Stimulated activated naive CD8-positive, alpha-beta T cell treated with anti-CD3 and anti-CD28 coated beads, Interleukin-15, Interleukin-2, amounts not matched to agents 100 ng/mL and 50 ng/mL, for 24 hours (primary cell): ENCODE measurements at regions not wholly inside any gene's neighbourhood (a gene's known extent, or its start where the extent isn't known, plus 50 kb on each side); places are given as distances from the start of the nearest gene placed in this dataset.

ENCODE experiments used
- H3K27ac Mint-ChIP-seq: one replicate; pipeline ENCODE4 v1.8.0; 2021; ENCODE audit warnings: mild to moderate bottlenecking, mixed read lengths
- H3K27me3 Mint-ChIP-seq: one replicate; pipeline ENCODE4 v1.8.0; 2021; ENCODE audit warnings: mixed read lengths
- H3K36me3 Mint-ChIP-seq: one replicate; pipeline ENCODE4 v1.8.0; 2021; ENCODE audit warnings: low read depth, mixed read lengths
- H3K4me1 Mint-ChIP-seq: one replicate; pipeline ENCODE4 v1.8.0; 2021; ENCODE audit warnings: low read depth, mixed read lengths
- H3K4me3 Mint-ChIP-seq: one replicate; pipeline ENCODE4 v1.8.0; 2021; ENCODE audit warnings: mild to moderate bottlenecking, mixed read lengths
- H3K9me3 Mint-ChIP-seq: one replicate; pipeline ENCODE4 v1.8.0; 2021; ENCODE audit warnings: mixed read lengths

DNA sequence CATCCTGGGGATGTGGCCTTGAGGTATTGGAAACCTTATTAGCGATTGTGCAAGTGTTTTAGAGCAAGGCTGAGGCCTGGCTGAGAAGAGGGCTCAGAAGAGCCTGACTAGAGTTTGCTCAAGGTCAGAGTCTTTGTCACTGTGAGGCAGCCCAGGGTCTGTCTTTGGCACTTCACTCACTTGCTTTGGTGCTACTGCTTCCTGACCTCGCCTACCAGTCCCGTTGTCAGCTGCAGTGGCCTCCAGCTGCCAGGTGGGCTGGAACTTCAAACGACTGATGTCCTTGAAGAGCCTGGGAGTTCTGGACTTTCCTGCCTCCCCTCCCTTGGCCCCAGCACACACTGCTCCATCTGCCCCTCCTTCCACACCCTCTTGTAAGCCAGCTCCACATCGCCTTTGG is 228.0 kb downstream of the SNX18 start:
- H3K27ac Mint-ChIP-seq, result no peak overlapping the region
- peaks cover 20% of the 10 kb centered on the region for H3K4me1 Mint-ChIP-seq
- no peaks in the 10 kb centered on the region for H3K9me3 Mint-ChIP-seq
- H3K27me3 Mint-ChIP-seq, result no peaks in the 10 kb centered on the region
- no peak overlapping the region for H3K4me3 Mint-ChIP-seq
- no peaks in the 10 kb centered on the region for H3K36me3 Mint-ChIP-seq

DNA sequence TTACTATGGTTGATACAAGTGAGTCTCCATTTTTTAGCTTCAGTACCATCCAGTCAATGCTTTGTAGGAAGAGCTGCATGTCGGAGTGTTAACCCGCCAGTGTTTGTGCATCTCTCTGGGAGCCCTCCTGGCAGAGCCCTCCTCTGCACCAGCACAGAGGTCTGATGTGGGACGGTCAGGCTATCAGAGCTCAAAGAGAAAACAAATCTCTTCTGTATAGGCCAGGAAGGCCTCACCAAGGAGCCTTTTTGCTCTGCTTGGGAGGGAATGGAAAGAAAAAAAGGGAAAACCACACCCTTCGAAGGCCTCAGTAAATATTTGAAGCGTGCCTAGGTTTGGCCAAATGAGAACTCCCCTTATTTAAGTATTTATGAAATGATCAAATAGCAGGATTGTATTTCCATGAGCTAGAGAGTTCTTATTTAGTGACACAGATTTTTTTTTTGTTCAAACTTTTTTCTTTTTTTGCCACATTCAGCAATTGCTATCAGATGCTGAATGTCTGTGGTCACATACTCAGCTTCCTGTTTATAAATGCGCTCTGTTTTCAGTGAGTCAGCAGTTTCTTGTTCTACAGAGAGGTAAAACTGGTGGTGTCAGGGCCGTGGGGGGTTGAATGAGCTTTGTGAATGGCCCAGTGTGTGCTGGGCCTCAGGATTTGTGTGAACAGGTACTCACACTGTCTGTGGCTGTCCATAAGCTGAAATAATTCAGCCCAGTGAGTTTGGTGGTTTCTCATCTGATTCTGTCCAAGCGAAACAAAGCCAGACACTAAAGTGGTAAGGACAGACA is 226.6 kb downstream of the SNX18 start:
- Mint-ChIP-seq H3K27me3 (no peaks in the 10 kb centered on the region), H3K36me3 (no peaks in the 10 kb centered on the region), H3K9me3 (no peaks in the 10 kb centered on the region), H3K4me1 (peaks cover 20% of the 10 kb centered on the region), H3K27ac (peak overlapping the region; percentile 77), H3K4me3 (no peak overlapping the region)

DNA sequence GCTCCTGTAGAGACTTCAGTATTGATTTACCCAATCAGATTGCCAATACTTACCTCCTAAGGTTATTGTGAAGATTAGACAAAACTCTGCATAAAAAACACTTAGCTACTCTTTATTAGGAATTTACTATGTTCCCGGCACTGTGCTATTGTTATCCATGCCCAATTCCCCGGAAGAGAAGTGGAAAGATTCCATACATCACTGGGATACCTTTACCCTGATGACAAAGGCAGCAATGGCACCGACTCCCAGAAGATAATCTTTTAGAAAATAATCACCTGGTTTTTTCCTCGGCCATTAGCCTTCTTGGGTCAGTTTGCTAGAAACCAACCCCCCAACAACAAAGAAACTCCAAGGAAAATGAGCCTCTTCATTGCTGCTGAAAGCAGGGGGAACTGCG is 226.0 kb downstream of the SNX18 start:
- H3K36me3 Mint-ChIP-seq, result no peaks in the 10 kb centered on the region
- H3K27ac Mint-ChIP-seq, result no peak overlapping the region
- H3K9me3 Mint-ChIP-seq, result no peaks in the 10 kb centered on the region
- H3K27me3 Mint-ChIP-seq, result no peaks in the 10 kb centered on the region
- H3K4me3 Mint-ChIP-seq, result no peak overlapping the region
- peaks cover 20% of the 10 kb centered on the region for H3K4me1 Mint-ChIP-seq

DNA sequence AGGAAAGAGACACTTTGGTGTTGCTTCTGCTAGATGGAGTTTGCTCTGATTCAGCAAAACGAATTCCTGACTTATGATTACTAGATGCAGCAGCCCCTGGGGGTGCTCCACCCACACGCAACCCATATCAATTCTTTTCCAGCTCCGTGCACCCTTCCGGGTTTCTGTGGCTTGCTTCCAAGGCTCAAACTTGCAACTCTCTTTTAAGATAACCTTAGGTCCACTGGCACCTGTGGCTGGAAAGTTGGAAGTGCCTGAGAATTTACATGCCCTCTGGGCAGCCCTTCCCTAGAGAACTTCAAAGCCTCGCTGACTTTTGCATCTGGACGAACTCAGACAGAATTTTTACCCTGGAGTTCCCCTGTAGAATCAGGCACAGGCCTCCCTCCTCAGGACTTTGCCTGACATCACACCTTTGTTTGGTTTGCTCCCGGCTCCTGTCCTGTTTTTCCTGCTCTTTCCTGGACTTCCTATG is 224.9 kb downstream of the SNX18 start:
- Mint-ChIP-seq H3K27me3 (no peaks in the 10 kb centered on the region), H3K27ac (no peak overlapping the region), H3K9me3 (no peaks in the 10 kb centered on the region), H3K4me3 (no peak overlapping the region), H3K36me3 (no peaks in the 10 kb centered on the region), H3K4me1 (peaks cover 20% of the 10 kb centered on the region)

DNA sequence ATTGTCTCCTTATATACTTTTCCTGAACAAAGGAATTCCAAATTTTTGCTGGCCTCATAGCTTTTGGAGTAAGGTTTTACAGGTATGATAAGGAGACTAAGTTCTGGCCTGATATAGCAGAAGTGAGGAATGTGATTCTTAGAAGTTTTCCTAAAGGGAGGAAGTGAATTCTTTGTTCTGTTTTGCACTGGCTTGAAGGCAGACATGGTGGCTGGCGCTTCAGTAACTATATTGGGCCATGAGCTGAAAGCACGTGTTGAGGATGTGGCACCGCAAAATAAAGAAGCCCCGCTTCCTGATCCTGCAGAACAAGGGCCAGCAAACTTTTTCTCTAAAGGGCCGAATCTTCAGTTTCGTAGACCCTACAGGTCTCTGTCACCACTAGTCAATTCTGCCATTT is 224.2 kb downstream of the SNX18 start:
- Mint-ChIP-seq H3K4me1 (peaks cover 20% of the 10 kb centered on the region), H3K4me3 (no peak overlapping the region), H3K36me3 (no peaks in the 10 kb centered on the region), H3K9me3 (no peaks in the 10 kb centered on the region), H3K27me3 (no peaks in the 10 kb centered on the region), H3K27ac (no peak overlapping the region)

DNA sequence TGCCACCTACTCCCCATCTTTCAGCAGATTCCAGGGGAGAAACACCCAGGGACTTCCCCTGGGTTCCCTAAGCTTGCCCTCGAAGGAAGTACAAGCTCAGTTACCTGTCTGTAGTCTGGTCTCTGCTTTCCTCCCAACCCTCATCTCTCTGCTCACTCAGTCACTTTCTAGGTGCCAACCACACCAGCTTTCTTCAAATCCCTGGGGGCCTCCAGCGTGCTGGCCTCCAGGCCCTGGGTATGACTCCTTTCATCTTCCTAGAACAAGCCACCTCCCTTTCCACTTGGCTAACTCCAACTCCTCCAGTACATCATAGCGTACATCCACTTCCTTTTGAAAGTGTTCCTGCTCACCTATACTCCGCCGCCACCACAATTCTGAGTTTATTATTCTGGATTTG is 222.6 kb downstream of the SNX18 start:
- Mint-ChIP-seq H3K36me3 (no peaks in the 10 kb centered on the region), H3K9me3 (no peaks in the 10 kb centered on the region), H3K4me1 (peaks cover 20% of the 10 kb centered on the region), H3K4me3 (no peak overlapping the region), H3K27ac (no peak overlapping the region), H3K27me3 (no peaks in the 10 kb centered on the region)

DNA sequence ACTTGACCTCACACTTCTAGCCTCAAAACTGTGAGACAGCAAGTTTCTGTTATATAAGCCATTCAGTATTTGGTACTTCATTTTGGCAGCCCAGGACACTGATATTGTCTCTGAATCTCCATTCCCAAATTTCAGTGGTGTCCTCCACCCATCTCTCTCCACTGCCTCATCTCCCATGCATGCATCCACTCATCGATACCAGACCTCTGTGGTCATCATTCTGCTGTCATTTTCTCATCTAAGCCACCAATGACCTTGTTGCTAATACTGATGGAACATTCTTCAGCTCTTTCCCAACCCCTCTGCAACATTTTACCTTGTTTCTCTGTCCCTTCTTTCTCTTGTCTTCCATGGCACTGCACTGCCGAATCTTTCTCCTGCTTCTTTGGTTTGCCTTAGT is 221.8 kb downstream of the SNX18 start:
- Mint-ChIP-seq H3K9me3 (no peaks in the 10 kb centered on the region), H3K27ac (no peak overlapping the region), H3K27me3 (no peaks in the 10 kb centered on the region), H3K4me1 (peaks cover 14% of the 10 kb centered on the region), H3K4me3 (no peak overlapping the region), H3K36me3 (no peaks in the 10 kb centered on the region)

DNA sequence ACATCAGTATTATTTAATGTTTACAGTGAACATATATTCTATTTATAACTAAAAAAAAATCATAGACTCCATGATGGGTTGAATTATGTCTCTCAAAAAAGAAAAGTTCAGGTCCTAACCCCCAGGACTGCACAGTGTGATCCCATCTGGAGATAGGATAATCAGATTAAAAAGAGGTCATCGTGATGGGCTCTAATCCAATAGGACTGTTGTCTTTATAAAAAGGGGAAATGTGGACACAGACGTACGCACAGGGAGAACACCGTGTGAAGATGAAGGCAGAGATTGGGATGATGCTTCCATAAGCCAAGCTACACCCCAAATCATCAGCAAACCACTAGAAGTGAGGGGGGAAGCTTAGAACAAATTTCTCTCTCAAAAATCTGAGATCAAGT is 221.4 kb downstream of the SNX18 start:
- Mint-ChIP-seq H3K9me3 (no peaks in the 10 kb centered on the region), H3K27me3 (no peaks in the 10 kb centered on the region), H3K27ac (no peak overlapping the region), H3K4me1 (peaks cover 10% of the 10 kb centered on the region), H3K36me3 (no peaks in the 10 kb centered on the region), H3K4me3 (no peak overlapping the region)

DNA sequence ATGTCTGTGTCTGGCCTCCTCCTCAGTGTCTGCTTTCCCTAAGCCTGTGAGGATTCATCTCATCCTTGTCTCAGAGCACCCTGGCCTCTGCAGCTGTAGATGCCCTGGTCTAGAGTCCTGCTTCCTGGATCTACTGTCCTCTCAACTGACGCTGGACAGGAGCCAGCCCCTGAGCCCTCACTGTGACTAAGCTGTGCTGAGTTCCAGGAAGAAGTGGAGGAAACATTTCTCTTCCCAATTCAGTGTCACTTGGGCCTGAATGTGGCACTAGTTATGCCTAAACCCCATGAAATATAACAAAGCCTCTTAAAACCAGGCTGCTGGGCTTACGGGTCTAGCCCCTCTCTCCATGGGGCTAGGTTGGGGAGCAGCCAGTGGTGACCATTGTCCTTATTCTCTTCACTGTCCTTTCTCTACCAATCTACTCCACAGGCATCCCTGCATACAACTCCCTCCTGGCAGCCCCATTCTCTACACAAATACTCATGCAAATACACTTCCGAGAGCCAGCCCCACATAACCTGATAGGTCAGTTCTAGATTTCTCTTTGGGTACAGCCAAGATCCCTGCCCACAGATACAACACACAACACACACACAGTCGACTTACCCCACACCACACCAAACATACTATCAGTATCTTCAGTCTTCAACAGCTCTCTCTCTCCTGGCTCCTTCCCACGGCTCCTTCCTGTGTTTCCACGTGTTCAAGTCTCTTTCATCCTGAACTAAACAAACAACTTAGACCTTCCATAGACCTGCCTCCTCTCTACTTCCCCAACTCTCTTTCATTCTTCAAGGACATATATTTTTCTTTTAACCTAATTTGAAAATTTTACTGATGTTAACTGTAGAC is 220.8 kb downstream of the SNX18 start:
- Mint-ChIP-seq H3K4me3 (no peak overlapping the region), H3K27me3 (no peaks in the 10 kb centered on the region), H3K36me3 (no peaks in the 10 kb centered on the region), H3K9me3 (no peaks in the 10 kb centered on the region), H3K4me1 (peaks cover 4% of the 10 kb centered on the region), H3K27ac (no peak overlapping the region)

DNA sequence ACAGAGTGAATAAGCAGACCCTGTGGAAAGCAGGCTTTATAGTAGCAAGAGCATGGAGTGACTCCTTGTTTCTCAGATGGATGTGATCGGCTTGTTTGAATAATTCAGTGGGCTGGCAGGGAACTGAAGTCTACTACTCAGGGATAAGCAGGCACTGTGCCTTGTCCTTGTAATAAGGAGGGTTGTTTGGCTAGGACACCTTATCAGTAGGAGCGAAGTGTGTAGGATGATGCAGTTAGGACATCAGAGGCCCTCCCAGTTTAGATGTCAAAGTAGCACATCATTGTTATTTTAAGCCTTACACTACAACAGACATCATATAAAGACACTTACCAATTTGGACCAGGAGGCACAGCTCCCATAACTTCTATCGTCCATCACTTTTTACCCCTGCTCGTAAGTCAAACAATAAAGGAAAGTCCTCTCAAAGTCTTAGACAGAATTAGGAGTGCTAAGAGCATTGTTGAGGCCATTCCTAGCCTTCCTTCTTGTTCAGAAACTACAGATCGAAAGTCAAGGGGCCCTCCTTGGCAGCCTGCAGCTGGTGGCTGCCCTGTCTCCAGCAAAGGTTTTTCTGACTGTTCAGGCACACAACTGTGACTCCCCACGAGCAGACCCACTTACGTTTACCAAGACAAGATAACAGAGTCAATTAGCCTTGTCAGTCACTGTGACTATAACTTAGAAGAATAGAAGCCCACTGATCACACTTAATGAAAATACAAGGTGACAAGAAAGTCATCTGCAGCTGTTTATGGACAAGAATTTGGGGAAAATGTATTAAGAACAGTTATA is 218.6 kb downstream of the SNX18 start:
- H3K36me3 Mint-ChIP-seq, result no peaks in the 10 kb centered on the region
- no peak overlapping the region for H3K4me3 Mint-ChIP-seq
- H3K27ac Mint-ChIP-seq, result no peak overlapping the region
- no peaks in the 10 kb centered on the region for H3K4me1 Mint-ChIP-seq
- no peaks in the 10 kb centered on the region for H3K9me3 Mint-ChIP-seq
- no peaks in the 10 kb centered on the region for H3K27me3 Mint-ChIP-seq

DNA sequence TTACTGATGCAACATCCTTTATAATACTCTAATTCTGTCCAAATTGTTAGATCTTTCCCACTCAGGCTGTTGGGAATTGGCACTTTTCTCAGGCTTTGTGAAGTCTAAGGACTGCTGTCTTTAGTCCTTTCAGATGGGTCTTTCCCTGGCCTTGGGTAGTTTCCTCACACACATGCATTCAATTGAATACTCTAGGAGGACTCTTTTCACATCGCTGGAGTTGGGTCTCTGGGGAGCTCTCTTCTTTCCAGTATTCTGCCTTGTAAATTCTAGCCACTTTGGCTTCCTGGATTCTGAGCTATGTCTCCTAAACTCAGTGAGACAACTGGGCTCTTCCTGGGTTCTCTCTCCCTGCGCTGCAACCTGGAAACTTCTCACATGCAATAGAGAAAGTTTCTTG is 215.5 kb downstream of the SNX18 start:
- Mint-ChIP-seq H3K36me3 (no peaks in the 10 kb centered on the region), H3K27me3 (no peaks in the 10 kb centered on the region), H3K27ac (peak overlapping the region; percentile 9), H3K9me3 (no peaks in the 10 kb centered on the region), H3K4me1 (no peaks in the 10 kb centered on the region), H3K4me3 (no peak overlapping the region)

DNA sequence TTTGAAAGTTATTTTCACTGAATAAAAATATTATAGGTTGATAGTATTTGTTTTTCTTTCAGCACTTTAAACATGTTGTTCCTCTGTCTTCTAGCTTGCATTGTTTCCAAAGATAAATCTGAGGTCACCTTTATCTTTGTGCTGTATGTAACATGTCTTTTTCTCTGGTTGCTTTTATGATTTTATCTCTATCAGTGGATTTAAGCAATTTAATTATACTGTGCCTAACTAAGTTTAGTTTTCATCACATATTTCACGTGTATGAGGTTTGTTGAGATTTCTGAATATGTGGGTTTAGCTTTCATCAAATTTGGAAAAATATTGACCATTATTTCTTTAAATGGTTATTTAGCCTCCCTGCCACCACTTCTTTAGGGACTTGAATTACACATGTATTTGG is 214.5 kb downstream of the SNX18 start:
- Mint-ChIP-seq H3K27me3 (no peaks in the 10 kb centered on the region), H3K4me1 (no peaks in the 10 kb centered on the region), H3K9me3 (no peaks in the 10 kb centered on the region), H3K36me3 (no peaks in the 10 kb centered on the region), H3K27ac (no peak overlapping the region), H3K4me3 (no peak overlapping the region)

DNA sequence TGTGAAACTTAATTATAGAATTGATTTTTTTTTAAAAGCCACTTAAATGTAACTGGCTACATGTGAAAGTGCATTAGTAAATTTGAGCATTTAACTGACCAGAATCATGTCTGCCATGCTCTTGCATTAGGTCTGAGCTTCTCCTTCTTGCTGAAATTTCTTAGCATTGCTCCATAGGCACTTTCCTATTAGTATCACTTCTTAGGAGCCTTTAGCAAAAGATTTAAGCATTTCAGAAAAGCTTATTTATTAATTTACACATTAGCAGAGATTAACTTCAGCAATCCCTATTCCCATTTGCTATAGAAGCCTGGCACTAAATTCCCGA is 211.0 kb downstream of the SNX18 start:
- no peaks in the 10 kb centered on the region for H3K36me3 Mint-ChIP-seq
- no peak overlapping the region for H3K27ac Mint-ChIP-seq
- no peaks in the 10 kb centered on the region for H3K4me1 Mint-ChIP-seq
- no peaks in the 10 kb centered on the region for H3K9me3 Mint-ChIP-seq
- no peaks in the 10 kb centered on the region for H3K27me3 Mint-ChIP-seq
- no peak overlapping the region for H3K4me3 Mint-ChIP-seq

DNA sequence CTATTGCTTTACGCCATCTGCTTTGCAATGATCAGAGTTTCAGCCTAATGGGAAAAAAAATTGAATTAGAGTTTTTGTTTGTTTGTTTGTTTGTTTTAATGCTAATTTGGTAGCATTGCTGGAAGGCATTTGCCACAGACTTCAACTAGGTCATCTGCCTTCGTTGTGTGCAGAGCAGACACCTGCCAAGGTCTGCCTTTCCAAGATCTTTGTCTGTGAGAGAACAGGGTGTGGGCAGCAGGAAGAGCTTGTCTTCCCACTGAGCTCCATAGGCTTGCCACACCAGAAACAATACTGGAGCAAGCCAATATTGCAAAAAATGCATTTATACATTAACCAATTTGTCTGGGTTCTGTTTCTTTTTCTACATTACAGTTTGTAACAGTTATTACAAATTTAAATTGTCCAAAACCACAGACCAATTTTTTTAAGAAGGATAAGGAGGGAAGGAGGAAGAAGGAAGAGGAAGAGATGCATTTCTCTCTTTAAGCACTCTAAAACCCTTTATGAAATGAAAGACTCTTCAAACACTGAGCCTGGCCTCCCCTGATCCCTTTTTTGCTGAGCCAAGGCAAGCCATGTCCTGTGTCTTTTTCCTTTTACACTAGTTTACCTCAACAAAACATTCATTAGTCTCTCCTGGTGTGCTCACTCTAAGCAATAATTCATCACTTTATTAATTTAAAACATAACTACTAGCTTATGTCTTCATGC is 210.5 kb downstream of the SNX18 start:
- no peaks in the 10 kb centered on the region for H3K4me1 Mint-ChIP-seq
- H3K4me3 Mint-ChIP-seq, result no peak overlapping the region
- H3K27ac Mint-ChIP-seq, result no peak overlapping the region
- H3K9me3 Mint-ChIP-seq, result no peaks in the 10 kb centered on the region
- H3K36me3 Mint-ChIP-seq, result no peaks in the 10 kb centered on the region
- no peaks in the 10 kb centered on the region for H3K27me3 Mint-ChIP-seq
